ENCODE measurements at regions not wholly inside any gene's neighbourhood (a gene's known extent, or its start where the extent isn't known, plus 50 kb on each side); places are given as distances from the start of the nearest gene placed in this dataset.
"Not testable (repeated sequence)": the region's sequence is repeated elsewhere in the genome, so short reads cannot be mapped to it uniquely, and the experiment has no call there.

GRCh38 chr4:141543176-141543575 lies 93.2 kb upstream of the IL15 start:
- no peak for DNase-seq

- no peak for DNase-seq
Measured at GRCh38 chr4:141543706-141544105, 92.7 kb upstream of the IL15 start.

- DNase-seq = no peak
Measured at GRCh38 chr4:141548791-141549190, 87.6 kb upstream of the IL15 start.

GRCh38 chr4:141560056-141560455 lies 76.3 kb upstream of the IL15 start:
- DNase-seq = no peak

GRCh38 chr4:141562649-141563048 lies 73.7 kb upstream of the IL15 start:
- no peak for DNase-seq

- no peak for DNase-seq
Measured at GRCh38 chr4:141563723-141564122, 72.7 kb upstream of the IL15 start.

- DNase-seq = not testable (repeated sequence)
Measured at GRCh38 chr4:141564961-141565360, 71.4 kb upstream of the IL15 start.

GRCh38 chr4:141565379-141566089 lies 70.8 kb upstream of the IL15 start:
- DNase-seq = no peak

- DNase-seq = no peak
Measured at GRCh38 chr4:141567326-141567915, 69.0 kb upstream of the IL15 start.

- no peak for DNase-seq
Measured at GRCh38 chr4:141569141-141569540, 67.2 kb upstream of the IL15 start.

GRCh38 chr4:141570290-141570689 lies 66.1 kb upstream of the IL15 start:
- no peak for DNase-seq

- DNase-seq = no peak
Measured at GRCh38 chr4:141571362-141571761, 65.0 kb upstream of the IL15 start.

GRCh38 chr4:141571793-141572192 lies 64.6 kb upstream of the IL15 start:
- no peak for DNase-seq

GRCh38 chr4:141573678-141574077 lies 62.7 kb upstream of the IL15 start:
- DNase-seq = no peak

GRCh38 chr4:141575884-141576283 lies 60.5 kb upstream of the IL15 start:
- no peak for DNase-seq

GRCh38 chr4:141576585-141577110 lies 59.7 kb upstream of the IL15 start:
- DNase-seq = no peak

- DNase-seq = no peak
Measured at GRCh38 chr4:141578451-141578850, 57.9 kb upstream of the IL15 start.

- DNase-seq = no peak
Measured at GRCh38 chr4:141580523-141580922, 55.9 kb upstream of the IL15 start.
